GM23338 (cell line): ENCODE measurements at regions not wholly inside any gene's neighbourhood (a gene's known extent, or its start where the extent isn't known, plus 50 kb on each side); places are given as distances from the start of the nearest gene placed in this dataset.

Source experiments
- ATAC-seq: fragments of 200-7000 bp; cut with Tn5 transposase; 3 replicates; pipeline ENCODE4 v1.9.1; 2020
- DNase-seq: peaks from one replicate; pipeline ENCODE4 v3.0.0-alpha.2; 2015; ENCODE audit warnings: low spot score
- H2AFZ ChIP-seq: fragments of 200-600 bp; sonication (generic); 2 replicates; pipeline ENCODE4 v1.8.0; 2016; ENCODE audit warnings: antibody characterized with exemption, mild to moderate bottlenecking, moderate library complexity
- H3F3A ChIP-seq: fragments of 200-600 bp; sonication (generic); replicated peaks from 2 replicates; pipeline ENCODE4 v1.8.0; 2017; ENCODE audit warnings: antibody characterized with exemption, mixed run types, low read depth
- H3K27ac ChIP-seq: fragments of 200-600 bp; sonication (generic); 2 replicates; pipeline ENCODE4 v1.6.1; 2016; ENCODE audit warnings: low read depth
- H3K27me3 ChIP-seq: fragments of 200-600 bp; sonication (generic); 2 replicates; pipeline ENCODE4 v1.8.0; 2016; ENCODE audit warnings: mild to moderate bottlenecking, mixed run types, moderate library complexity; ENCODE audit not compliant: insufficient read depth
- H3K36me3 ChIP-seq: fragments of 200-600 bp; sonication (generic); 2 replicates; pipeline ENCODE4 v1.8.0; 2016; ENCODE audit warnings: mild to moderate bottlenecking; ENCODE audit not compliant: insufficient read depth
- H3K4me1 ChIP-seq: fragments of 200-600 bp; sonication (generic); 2 replicates; pipeline ENCODE4 v1.8.0; 2016; ENCODE audit warnings: mild to moderate bottlenecking, moderate library complexity; ENCODE audit not compliant: insufficient read depth
- H3K4me2 ChIP-seq: fragments of 200-600 bp; sonication (generic); 2 replicates; pipeline ENCODE4 v1.7.1; 2017; ENCODE audit warnings: mixed run types
- H3K4me3 ChIP-seq: fragments of 200-600 bp; sonication (generic); 2 replicates; pipeline ENCODE4 v1.6.1; 2016; ENCODE audit warnings: mixed run types
- H3K79me2 ChIP-seq: fragments of 200-600 bp; sonication (generic); replicated peaks from 2 replicates; pipeline ENCODE4 v1.8.0; 2017; ENCODE audit warnings: mild to moderate bottlenecking; ENCODE audit not compliant: insufficient read depth
- H3K9me2 ChIP-seq: fragments of 200-600 bp; sonication (generic); 2 replicates; pipeline ENCODE4 v1.8.0; 2017; ENCODE audit not compliant: insufficient read depth
- H4K20me1 ChIP-seq: fragments of 200-600 bp; sonication (generic); replicated peaks from 2 replicates; pipeline ENCODE4 v1.8.0; 2017; ENCODE audit warnings: mild to moderate bottlenecking; ENCODE audit not compliant: insufficient read depth
- H3K27ac Mint-ChIP-seq: 2 replicates; pipeline ENCODE4 v1.8.0; 2020; ENCODE audit warnings: inconsistent platforms, mild to moderate bottlenecking, moderate library complexity, mixed read lengths
- H3K27me3 Mint-ChIP-seq: 3 replicates; pipeline ENCODE4 v1.8.0; 2022; ENCODE audit warnings: low read depth, mild to moderate bottlenecking, moderate library complexity, mixed read lengths, inconsistent platforms; ENCODE audit not compliant: insufficient read depth, poor library complexity
- H3K36me3 Mint-ChIP-seq: 3 replicates; pipeline ENCODE4 v1.8.0; 2021; ENCODE audit warnings: low read depth, mild to moderate bottlenecking, inconsistent platforms, moderate library complexity, mixed read lengths
- H3K4me1 Mint-ChIP-seq: 3 replicates; pipeline ENCODE4 v1.8.0; 2020; ENCODE audit warnings: mild to moderate bottlenecking, inconsistent platforms, mixed read lengths
- H3K4me3 Mint-ChIP-seq: 3 replicates; pipeline ENCODE4 v1.8.0; 2021; ENCODE audit warnings: moderate library complexity, mild to moderate bottlenecking, inconsistent platforms, mixed read lengths
- H3K9me3 Mint-ChIP-seq: 3 replicates; pipeline ENCODE4 v1.8.0; 2020; ENCODE audit warnings: moderate library complexity, mild to moderate bottlenecking, inconsistent platforms, mixed read lengths
- CREB1 ChIP-seq: fragments of 250-450 bp; sonication (Bioruptor Pico); IDR thresholded peaks from 2 replicates; pipeline ENCODE4 v1.5.0; 2020; ENCODE audit warnings: low read depth, mild to moderate bottlenecking, moderate library complexity
- EZH2 ChIP-seq: fragments of 200-600 bp; sonication (generic); IDR thresholded peaks from one replicate; pipeline ENCODE4 v1.8.0; 2017; ENCODE audit warnings: antibody characterized with exemption, mild to moderate bottlenecking, low read depth; ENCODE audit not compliant: unreplicated experiment
- EZH2phosphoT487 ChIP-seq: fragments of 200-600 bp; sonication (generic); IDR thresholded peaks from one replicate; pipeline ENCODE4 v1.8.1; 2018; ENCODE audit warnings: antibody characterized with exemption; ENCODE audit not compliant: unreplicated experiment
- JUNB ChIP-seq: IDR thresholded peaks from one replicate; pipeline ENCODE4 v1.6.1; 2016; ENCODE audit warnings: antibody characterized with exemption; ENCODE audit not compliant: unreplicated experiment
- NANOG ChIP-seq: IDR thresholded peaks from 2 replicates; pipeline ENCODE4 v1.6.1; 2016; ENCODE audit warnings: antibody characterized with exemption, borderline replicate concordance
- POLR2AphosphoS5 ChIP-seq: IDR thresholded peaks from 2 replicates; pipeline ENCODE4 v1.6.1; 2016; ENCODE audit warnings: antibody characterized with exemption, low read depth
- STAT1 ChIP-seq: IDR thresholded peaks from one replicate; pipeline ENCODE4 v1.6.1; 2016; ENCODE audit warnings: antibody characterized with exemption; ENCODE audit not compliant: unreplicated experiment
- ZNF114 ChIP-seq: fragments of 250-450 bp; sonication (Bioruptor Pico); IDR thresholded peaks from 2 replicates; pipeline ENCODE4 v1.5.0; 2020; ENCODE audit warnings: mild to moderate bottlenecking, moderate library complexity
- ZNF331 ChIP-seq: fragments of 250-450 bp; sonication (Bioruptor Pico); IDR thresholded peaks from 2 replicates; pipeline ENCODE4 v1.5.0; 2020; ENCODE audit warnings: low read depth, mild to moderate bottlenecking, moderate library complexity
- TF ChIP-seq, protein P1 (sequence below), 2 experiments: fragments of 200-600 bp in 1 of 2; sonication (generic) in 1 of 2; conservative IDR thresholded peaks; 2 replicates each; pipeline versions ENCODE4 v1.5.1 to v1.6.1; 2016 to 2017; ENCODE audit warnings: antibody characterized with exemption in 2 of 2, low read depth in 2 of 2, mild to moderate bottlenecking in 2 of 2, moderate library complexity in 1 of 2
- TF ChIP-seq, protein P2 (sequence below): IDR thresholded peaks from 2 replicates; pipeline ENCODE4 v1.6.1; 2016; ENCODE audit warnings: antibody characterized with exemption
- TF ChIP-seq, protein P3 (sequence below): IDR thresholded peaks from one replicate; pipeline ENCODE4 v1.6.1; 2018; ENCODE audit warnings: antibody characterized with exemption; ENCODE audit not compliant: unreplicated experiment
- TF ChIP-seq, protein P4 (sequence below): fragments of 250-450 bp; sonication (Bioruptor Pico); IDR thresholded peaks from 2 replicates; pipeline ENCODE4 v1.5.0; 2020; ENCODE audit warnings: mild to moderate bottlenecking, moderate library complexity

DNA sequence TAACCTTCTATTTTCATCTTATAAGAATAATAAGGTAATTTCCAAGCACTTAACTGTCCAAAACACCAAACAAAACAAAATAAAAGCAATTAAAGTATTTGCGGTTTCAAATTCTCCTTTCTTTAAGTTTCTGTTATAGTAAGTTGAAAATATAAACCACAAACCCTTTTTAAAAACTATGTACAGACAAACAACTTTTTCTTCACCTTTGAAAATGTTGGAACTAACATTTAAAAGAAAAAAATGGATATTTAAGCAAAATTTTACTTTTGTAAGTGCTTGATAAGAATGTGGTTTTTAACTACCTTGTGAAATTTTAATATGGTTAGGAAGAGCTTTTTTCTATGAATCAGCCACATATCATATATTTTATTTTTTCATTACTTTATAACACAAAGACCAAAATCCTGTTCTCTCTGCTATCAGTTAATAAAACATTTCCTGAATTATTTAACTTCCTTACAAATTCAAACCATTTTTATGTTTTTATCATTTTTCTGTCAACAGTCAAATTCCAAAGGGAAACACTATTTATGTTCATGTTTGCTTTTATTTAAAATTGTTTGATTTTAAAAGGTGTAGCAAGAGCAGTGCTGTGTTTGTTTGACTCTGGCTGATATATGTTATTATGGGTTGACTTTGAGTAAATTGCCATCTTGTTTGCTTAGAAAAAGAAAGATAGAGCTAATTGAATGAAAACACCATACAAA is 554.1 kb upstream of the KLHL1 start:
- TF ChIP-seq ZNF114 (CRISPR knock-in tag): no peak
- TF ChIP-seq, protein P1, sequence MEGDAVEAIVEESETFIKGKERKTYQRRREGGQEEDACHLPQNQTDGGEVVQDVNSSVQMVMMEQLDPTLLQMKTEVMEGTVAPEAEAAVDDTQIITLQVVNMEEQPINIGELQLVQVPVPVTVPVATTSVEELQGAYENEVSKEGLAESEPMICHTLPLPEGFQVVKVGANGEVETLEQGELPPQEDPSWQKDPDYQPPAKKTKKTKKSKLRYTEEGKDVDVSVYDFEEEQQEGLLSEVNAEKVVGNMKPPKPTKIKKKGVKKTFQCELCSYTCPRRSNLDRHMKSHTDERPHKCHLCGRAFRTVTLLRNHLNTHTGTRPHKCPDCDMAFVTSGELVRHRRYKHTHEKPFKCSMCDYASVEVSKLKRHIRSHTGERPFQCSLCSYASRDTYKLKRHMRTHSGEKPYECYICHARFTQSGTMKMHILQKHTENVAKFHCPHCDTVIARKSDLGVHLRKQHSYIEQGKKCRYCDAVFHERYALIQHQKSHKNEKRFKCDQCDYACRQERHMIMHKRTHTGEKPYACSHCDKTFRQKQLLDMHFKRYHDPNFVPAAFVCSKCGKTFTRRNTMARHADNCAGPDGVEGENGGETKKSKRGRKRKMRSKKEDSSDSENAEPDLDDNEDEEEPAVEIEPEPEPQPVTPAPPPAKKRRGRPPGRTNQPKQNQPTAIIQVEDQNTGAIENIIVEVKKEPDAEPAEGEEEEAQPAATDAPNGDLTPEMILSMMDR (conservative IDR thresholded peaks at IDR 0.05; ENCODE audit: low read depth in 2 of 2): no peak
- no peak for TF ChIP-seq ZNF331 (CRISPR knock-in tag)
- TF ChIP-seq POLR2AphosphoS5: no peak
- no peak for TF ChIP-seq STAT1
- TF ChIP-seq CREB1 (CRISPR knock-in tag): no peak
- TF ChIP-seq NANOG: no peak
- TF ChIP-seq, protein P2, sequence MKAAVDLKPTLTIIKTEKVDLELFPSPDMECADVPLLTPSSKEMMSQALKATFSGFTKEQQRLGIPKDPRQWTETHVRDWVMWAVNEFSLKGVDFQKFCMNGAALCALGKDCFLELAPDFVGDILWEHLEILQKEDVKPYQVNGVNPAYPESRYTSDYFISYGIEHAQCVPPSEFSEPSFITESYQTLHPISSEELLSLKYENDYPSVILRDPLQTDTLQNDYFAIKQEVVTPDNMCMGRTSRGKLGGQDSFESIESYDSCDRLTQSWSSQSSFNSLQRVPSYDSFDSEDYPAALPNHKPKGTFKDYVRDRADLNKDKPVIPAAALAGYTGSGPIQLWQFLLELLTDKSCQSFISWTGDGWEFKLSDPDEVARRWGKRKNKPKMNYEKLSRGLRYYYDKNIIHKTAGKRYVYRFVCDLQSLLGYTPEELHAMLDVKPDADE: no peak
- no peak for TF ChIP-seq JUNB
- TF ChIP-seq, protein P3, sequence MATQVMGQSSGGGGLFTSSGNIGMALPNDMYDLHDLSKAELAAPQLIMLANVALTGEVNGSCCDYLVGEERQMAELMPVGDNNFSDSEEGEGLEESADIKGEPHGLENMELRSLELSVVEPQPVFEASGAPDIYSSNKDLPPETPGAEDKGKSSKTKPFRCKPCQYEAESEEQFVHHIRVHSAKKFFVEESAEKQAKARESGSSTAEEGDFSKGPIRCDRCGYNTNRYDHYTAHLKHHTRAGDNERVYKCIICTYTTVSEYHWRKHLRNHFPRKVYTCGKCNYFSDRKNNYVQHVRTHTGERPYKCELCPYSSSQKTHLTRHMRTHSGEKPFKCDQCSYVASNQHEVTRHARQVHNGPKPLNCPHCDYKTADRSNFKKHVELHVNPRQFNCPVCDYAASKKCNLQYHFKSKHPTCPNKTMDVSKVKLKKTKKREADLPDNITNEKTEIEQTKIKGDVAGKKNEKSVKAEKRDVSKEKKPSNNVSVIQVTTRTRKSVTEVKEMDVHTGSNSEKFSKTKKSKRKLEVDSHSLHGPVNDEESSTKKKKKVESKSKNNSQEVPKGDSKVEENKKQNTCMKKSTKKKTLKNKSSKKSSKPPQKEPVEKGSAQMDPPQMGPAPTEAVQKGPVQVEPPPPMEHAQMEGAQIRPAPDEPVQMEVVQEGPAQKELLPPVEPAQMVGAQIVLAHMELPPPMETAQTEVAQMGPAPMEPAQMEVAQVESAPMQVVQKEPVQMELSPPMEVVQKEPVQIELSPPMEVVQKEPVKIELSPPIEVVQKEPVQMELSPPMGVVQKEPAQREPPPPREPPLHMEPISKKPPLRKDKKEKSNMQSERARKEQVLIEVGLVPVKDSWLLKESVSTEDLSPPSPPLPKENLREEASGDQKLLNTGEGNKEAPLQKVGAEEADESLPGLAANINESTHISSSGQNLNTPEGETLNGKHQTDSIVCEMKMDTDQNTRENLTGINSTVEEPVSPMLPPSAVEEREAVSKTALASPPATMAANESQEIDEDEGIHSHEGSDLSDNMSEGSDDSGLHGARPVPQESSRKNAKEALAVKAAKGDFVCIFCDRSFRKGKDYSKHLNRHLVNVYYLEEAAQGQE: no peak
- no peak for TF ChIP-seq EZH2phosphoT487
- TF ChIP-seq EZH2: no peak
- TF ChIP-seq, protein P4, sequence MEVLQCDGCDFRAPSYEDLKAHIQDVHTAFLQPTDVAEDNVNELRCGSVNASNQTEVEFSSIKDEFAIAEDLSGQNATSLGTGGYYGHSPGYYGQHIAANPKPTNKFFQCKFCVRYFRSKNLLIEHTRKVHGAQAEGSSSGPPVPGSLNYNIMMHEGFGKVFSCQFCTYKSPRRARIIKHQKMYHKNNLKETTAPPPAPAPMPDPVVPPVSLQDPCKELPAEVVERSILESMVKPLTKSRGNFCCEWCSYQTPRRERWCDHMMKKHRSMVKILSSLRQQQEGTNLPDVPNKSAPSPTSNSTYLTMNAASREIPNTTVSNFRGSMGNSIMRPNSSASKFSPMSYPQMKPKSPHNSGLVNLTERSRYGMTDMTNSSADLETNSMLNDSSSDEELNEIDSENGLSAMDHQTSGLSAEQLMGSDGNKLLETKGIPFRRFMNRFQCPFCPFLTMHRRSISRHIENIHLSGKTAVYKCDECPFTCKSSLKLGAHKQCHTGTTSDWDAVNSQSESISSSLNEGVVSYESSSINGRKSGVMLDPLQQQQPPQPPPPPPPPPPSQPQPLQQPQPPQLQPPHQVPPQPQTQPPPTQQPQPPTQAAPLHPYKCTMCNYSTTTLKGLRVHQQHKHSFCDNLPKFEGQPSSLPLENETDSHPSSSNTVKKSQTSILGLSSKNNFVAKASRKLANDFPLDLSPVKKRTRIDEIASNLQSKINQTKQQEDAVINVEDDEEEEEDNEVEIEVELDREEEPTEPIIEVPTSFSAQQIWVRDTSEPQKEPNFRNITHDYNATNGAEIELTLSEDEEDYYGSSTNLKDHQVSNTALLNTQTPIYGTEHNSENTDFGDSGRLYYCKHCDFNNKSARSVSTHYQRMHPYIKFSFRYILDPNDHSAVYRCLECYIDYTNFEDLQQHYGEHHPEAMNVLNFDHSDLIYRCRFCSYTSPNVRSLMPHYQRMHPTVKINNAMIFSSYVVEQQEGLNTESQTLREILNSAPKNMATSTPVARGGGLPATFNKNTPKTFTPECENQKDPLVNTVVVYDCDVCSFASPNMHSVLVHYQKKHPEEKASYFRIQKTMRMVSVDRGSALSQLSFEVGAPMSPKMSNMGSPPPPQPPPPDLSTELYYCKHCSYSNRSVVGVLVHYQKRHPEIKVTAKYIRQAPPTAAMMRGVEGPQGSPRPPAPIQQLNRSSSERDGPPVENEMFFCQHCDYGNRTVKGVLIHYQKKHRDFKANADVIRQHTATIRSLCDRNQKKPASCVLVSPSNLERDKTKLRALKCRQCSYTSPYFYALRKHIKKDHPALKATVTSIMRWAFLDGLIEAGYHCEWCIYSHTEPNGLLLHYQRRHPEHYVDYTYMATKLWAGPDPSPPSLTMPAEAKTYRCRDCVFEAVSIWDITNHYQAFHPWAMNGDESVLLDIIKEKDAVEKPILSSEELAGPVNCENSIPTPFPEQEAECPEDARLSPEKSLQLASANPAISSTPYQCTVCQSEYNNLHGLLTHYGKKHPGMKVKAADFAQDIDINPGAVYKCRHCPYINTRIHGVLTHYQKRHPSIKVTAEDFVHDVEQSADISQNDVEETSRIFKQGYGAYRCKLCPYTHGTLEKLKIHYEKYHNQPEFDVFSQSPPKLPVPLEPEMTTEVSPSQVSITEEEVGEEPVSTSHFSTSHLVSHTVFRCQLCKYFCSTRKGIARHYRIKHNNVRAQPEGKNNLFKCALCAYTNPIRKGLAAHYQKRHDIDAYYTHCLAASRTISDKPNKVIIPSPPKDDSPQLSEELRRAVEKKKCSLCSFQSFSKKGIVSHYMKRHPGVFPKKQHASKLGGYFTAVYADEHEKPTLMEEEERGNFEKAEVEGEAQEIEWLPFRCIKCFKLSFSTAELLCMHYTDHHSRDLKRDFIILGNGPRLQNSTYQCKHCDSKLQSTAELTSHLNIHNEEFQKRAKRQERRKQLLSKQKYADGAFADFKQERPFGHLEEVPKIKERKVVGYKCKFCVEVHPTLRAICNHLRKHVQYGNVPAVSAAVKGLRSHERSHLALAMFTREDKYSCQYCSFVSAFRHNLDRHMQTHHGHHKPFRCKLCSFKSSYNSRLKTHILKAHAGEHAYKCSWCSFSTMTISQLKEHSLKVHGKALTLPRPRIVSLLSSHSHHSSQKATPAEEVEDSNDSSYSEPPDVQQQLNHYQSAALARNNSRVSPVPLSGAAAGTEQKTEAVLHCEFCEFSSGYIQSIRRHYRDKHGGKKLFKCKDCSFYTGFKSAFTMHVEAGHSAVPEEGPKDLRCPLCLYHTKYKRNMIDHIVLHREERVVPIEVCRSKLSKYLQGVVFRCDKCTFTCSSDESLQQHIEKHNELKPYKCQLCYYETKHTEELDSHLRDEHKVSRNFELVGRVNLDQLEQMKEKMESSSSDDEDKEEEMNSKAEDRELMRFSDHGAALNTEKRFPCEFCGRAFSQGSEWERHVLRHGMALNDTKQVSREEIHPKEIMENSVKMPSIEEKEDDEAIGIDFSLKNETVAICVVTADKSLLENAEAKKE (CRISPR knock-in tag): no peak
- Histone ChIP-seq H3K4me2 (no peak overlapping the region), H3K4me1 (no peaks in the 10 kb centered on the region), H2AFZ (no peak overlapping the region), H3K27ac (no peak overlapping the region), H3K36me3 (no peaks in the 10 kb centered on the region), H4K20me1 (no peaks in the 10 kb centered on the region), H3K4me3 (no peak overlapping the region), H3K27me3 (no peaks in the 10 kb centered on the region), H3K9me2 (no peaks in the 10 kb centered on the region), H3K79me2 (no peaks in the 10 kb centered on the region), H3F3A (no peaks in the 10 kb centered on the region)
- Mint-ChIP-seq H3K36me3 (no peaks in the 10 kb centered on the region), H3K4me3 (no peak overlapping the region), H3K9me3 (no peaks in the 10 kb centered on the region), H3K4me1 (peaks cover 9% of the 10 kb centered on the region), H3K27ac (no peak overlapping the region), H3K27me3 (no peaks in the 10 kb centered on the region)
- ATAC-seq (no peak), DNase-seq (no peak)
